SK-N-SH treated with all-trans-retinoic acid at 6 μM for 48 hours (cell line): ENCODE measurements at regions not wholly inside any gene's neighbourhood (a gene's known extent, or its start where the extent isn't known, plus 50 kb on each side); places are given as distances from the start of the nearest gene placed in this dataset.
A peak's percentile ranks its signal among the peaks of the same experiment; 100 is the strongest.
"Not testable (repeated sequence)": the region's sequence is repeated elsewhere in the genome, so short reads cannot be mapped to it uniquely, and the experiment has no call there.

ENCODE experiments used
- ATAC-seq: fragments of 200-7000 bp; cut with Tn5 transposase; 3 replicates; pipeline ENCODE4 v1.9.1; 2020; ENCODE audit warnings: mild to moderate bottlenecking, moderate library complexity
- ARNTL ChIP-seq: fragments of 450-650 bp; formaldehyde crosslinking; IDR thresholded peaks from 2 replicates; pipeline ENCODE4 v1.5.0; 2020; ENCODE audit warnings: low read depth, mild to moderate bottlenecking, moderate library complexity, borderline replicate concordance
- CSDC2 ChIP-seq: fragments of 250-450 bp; sonication (Bioruptor Pico); IDR thresholded peaks from 2 replicates; pipeline ENCODE4 v1.5.0; 2020; ENCODE audit warnings: mild to moderate bottlenecking, moderate library complexity
- ESRRG ChIP-seq: fragments of 250-450 bp; sonication (Bioruptor Pico); IDR thresholded peaks from 2 replicates; pipeline ENCODE4 v1.6.1; 2021; ENCODE audit warnings: mild to moderate bottlenecking
- GLIS3 ChIP-seq: fragments of 250-450 bp; sonication (Bioruptor Pico); IDR thresholded peaks from 2 replicates; pipeline ENCODE4 v1.5.0; 2020; ENCODE audit warnings: mild to moderate bottlenecking, moderate library complexity
- ISL1 ChIP-seq: fragments of 250-450 bp; sonication (Bioruptor Pico); IDR thresholded peaks from 2 replicates; pipeline ENCODE4 v2.1.2; 2022; ENCODE audit warnings: mild to moderate bottlenecking, moderate library complexity
- OSR1 ChIP-seq: fragments of 250-450 bp; sonication (Bioruptor Pico); IDR thresholded peaks from 2 replicates; pipeline ENCODE4 v1.8.0; 2022; ENCODE audit warnings: moderate library complexity, mild to moderate bottlenecking, inconsistent platforms
- POU6F1 ChIP-seq: fragments of 250-450 bp; sonication (Bioruptor Pico); IDR thresholded peaks from 2 replicates; pipeline ENCODE4 v1.8.0; 2021; ENCODE audit warnings: low read depth, mild to moderate bottlenecking, moderate library complexity, borderline replicate concordance
- PPARA ChIP-seq: fragments of 250-450 bp; sonication (Bioruptor Pico); IDR thresholded peaks from 2 replicates; pipeline ENCODE4 v1.5.0; 2020; ENCODE audit warnings: mild to moderate bottlenecking, borderline replicate concordance
- RARB ChIP-seq: fragments of 250-450 bp; sonication (Bioruptor Pico); IDR thresholded peaks from 2 replicates; pipeline ENCODE4 v1.8.0; 2021; ENCODE audit warnings: mild to moderate bottlenecking, moderate library complexity
- SNAI2 ChIP-seq: fragments of 250-450 bp; sonication (Bioruptor Pico); IDR thresholded peaks from 2 replicates; pipeline ENCODE4 v1.5.0; 2020; ENCODE audit warnings: mild to moderate bottlenecking, moderate library complexity
- TCF4 ChIP-seq: fragments of 250-450 bp; sonication (Bioruptor Pico); IDR thresholded peaks from 2 replicates; pipeline ENCODE4 v1.8.0; 2021; ENCODE audit warnings: mild to moderate bottlenecking, moderate library complexity, borderline replicate concordance
- TOX ChIP-seq: fragments of 250-450 bp; sonication (Bioruptor Pico); IDR thresholded peaks from 2 replicates; pipeline ENCODE4 v1.8.0; 2021; ENCODE audit warnings: mild to moderate bottlenecking, moderate library complexity, borderline replicate concordance
- ZC3H10 ChIP-seq: fragments of 250-450 bp; sonication (Bioruptor Pico); IDR thresholded peaks from 2 replicates; pipeline ENCODE4 v1.5.1; 2021; ENCODE audit warnings: mild to moderate bottlenecking, moderate library complexity
- ZFP3 ChIP-seq: fragments of 250-450 bp; sonication (Bioruptor Pico); IDR thresholded peaks from 2 replicates; pipeline ENCODE4 v1.5.0; 2020; ENCODE audit warnings: mild to moderate bottlenecking, moderate library complexity
- ZFP30 ChIP-seq: fragments of 450-650 bp; formaldehyde crosslinking; IDR thresholded peaks from 2 replicates; pipeline ENCODE4 v1.5.0; 2022; ENCODE audit warnings: mild to moderate bottlenecking, moderate library complexity
- ZNF565 ChIP-seq: fragments of 450-650 bp; formaldehyde crosslinking; conservative IDR thresholded peaks from 2 replicates; pipeline ENCODE4 v1.5.0; 2020; ENCODE audit warnings: low read depth, mild to moderate bottlenecking, moderate library complexity
- ZNF70 ChIP-seq: fragments of 450-650 bp; formaldehyde crosslinking; IDR thresholded peaks from 2 replicates; pipeline ENCODE4 v1.5.0; 2020; ENCODE audit warnings: mild to moderate bottlenecking, moderate library complexity
- ZNF8 ChIP-seq: fragments of 450-650 bp; formaldehyde crosslinking; IDR thresholded peaks from 2 replicates; pipeline ENCODE4 v1.5.0; 2020; ENCODE audit warnings: mild to moderate bottlenecking, moderate library complexity
- TF ChIP-seq, protein P1 (sequence below): fragments of 250-450 bp; sonication (Bioruptor Pico); IDR thresholded peaks from 2 replicates; pipeline ENCODE4 v1.5.0; 2020; ENCODE audit warnings: mild to moderate bottlenecking, moderate library complexity
- TF ChIP-seq, protein P2 (sequence below): fragments of 250-450 bp; sonication (Bioruptor Pico); IDR thresholded peaks from 2 replicates; pipeline ENCODE4 v1.5.1; 2020; ENCODE audit warnings: low read depth, mild to moderate bottlenecking, moderate library complexity
- TF ChIP-seq, protein P3 (sequence below): fragments of 250-450 bp; sonication (Bioruptor Pico); IDR thresholded peaks from 2 replicates; pipeline ENCODE4 v1.5.1; 2021; ENCODE audit warnings: mild to moderate bottlenecking, moderate library complexity

DNA sequence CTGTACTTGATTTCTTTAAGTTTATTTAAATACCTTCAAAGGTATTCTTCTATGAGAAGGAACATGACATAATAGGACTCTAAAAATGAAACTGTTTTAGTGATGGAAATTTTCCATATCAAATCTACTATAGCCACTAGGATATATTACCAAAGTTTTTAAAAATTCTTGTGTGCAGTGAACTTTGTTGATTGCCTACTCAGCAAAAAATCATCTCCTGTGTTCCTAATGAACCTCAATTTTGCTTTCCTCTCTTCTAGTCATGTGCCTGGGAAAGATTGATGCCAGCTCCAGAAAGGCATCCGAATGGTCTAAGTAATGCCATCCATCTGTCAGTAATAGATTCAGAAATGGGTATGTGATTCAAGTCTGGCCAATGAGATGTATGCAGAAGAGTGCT is 111.1 kb downstream of the ANXA3 start:
- ATAC-seq, result no peak
- no peak for TF ChIP-seq GLIS3 (CRISPR knock-in tag)

DNA sequence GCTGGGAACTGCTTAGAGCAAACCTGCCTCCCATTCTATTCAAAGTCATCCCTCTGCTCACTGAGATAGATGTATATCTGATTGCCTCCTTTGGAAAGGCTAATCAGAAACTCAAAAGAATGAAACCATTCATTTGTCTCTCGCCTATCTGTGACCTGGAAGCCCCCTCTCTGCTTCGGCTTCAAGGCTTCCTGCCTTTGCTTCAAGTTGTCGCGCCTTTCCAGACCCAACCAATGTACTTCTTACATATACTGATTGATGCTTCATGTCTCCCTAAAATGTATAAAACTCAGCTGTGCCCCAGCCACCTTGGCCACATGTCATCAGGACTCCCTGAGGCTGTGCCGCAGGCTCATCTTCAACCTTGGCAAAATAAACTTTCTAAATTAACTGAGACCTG is 111.9 kb upstream of the BMP2K start:
- ATAC-seq, result not testable (repeated sequence)

- TF ChIP-seq, protein P1, sequence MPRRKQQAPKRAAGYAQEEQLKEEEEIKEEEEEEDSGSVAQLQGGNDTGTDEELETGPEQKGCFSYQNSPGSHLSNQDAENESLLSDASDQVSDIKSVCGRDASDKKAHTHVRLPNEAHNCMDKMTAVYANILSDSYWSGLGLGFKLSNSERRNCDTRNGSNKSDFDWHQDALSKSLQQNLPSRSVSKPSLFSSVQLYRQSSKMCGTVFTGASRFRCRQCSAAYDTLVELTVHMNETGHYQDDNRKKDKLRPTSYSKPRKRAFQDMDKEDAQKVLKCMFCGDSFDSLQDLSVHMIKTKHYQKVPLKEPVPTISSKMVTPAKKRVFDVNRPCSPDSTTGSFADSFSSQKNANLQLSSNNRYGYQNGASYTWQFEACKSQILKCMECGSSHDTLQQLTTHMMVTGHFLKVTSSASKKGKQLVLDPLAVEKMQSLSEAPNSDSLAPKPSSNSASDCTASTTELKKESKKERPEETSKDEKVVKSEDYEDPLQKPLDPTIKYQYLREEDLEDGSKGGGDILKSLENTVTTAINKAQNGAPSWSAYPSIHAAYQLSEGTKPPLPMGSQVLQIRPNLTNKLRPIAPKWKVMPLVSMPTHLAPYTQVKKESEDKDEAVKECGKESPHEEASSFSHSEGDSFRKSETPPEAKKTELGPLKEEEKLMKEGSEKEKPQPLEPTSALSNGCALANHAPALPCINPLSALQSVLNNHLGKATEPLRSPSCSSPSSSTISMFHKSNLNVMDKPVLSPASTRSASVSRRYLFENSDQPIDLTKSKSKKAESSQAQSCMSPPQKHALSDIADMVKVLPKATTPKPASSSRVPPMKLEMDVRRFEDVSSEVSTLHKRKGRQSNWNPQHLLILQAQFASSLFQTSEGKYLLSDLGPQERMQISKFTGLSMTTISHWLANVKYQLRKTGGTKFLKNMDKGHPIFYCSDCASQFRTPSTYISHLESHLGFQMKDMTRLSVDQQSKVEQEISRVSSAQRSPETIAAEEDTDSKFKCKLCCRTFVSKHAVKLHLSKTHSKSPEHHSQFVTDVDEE (CRISPR knock-in tag), result no peak
- no peak for TF ChIP-seq ISL1 (CRISPR knock-in tag)
- no peak for TF ChIP-seq RARB
- no peak for TF ChIP-seq TOX (CRISPR knock-in tag)
- no peak for TF ChIP-seq SNAI2
- TF ChIP-seq ZFP30 (CRISPR knock-in tag), result no peak
- no peak for TF ChIP-seq ESRRG (CRISPR knock-in tag)
- no peak for TF ChIP-seq ZNF70 (CRISPR knock-in tag)
- TF ChIP-seq PPARA, result no peak
- TF ChIP-seq, protein P2, sequence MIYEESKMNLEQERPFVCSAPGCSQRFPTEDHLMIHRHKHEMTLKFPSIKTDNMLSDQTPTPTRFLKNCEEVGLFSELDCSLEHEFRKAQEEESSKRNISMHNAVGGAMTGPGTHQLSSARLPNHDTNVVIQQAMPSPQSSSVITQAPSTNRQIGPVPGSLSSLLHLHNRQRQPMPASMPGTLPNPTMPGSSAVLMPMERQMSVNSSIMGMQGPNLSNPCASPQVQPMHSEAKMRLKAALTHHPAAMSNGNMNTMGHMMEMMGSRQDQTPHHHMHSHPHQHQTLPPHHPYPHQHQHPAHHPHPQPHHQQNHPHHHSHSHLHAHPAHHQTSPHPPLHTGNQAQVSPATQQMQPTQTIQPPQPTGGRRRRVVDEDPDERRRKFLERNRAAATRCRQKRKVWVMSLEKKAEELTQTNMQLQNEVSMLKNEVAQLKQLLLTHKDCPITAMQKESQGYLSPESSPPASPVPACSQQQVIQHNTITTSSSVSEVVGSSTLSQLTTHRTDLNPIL (CRISPR knock-in tag), result no peak
- TF ChIP-seq ZNF8 (CRISPR knock-in tag), result no peak
- no peak for TF ChIP-seq ZC3H10
- no peak for TF ChIP-seq CSDC2
- TF ChIP-seq POU6F1 (CRISPR knock-in tag), result no peak
- no peak for TF ChIP-seq OSR1 (CRISPR knock-in tag)
- TF ChIP-seq TCF4 (CRISPR knock-in tag), result no peak
- ATAC-seq, result no peak
Measured at GRCh38 chr4:78665216-78665770, 110.9 kb upstream of the BMP2K start.

DNA sequence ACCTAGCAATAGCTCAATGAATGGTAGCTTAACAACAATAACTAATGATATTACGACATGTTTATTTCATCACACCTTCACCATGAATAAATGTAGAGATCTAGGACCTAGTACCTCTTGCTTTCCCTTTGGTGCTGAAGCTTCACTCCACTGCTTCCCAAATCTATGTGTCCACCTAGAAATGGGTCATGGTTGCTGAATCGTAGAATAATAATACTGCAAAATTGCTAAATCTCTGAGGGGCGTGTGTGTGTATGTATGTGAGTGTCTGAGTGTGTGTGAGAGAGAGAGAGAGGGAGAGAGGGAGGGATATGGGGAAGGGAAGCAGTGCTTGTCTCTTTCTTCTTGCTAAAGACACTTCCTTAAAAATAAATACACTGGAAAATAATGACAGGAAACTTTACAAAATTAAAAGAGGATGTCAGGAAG is 109.3 kb upstream of the BMP2K start:
- TF ChIP-seq ZFP3 (no peak), ZFP30 (CRISPR knock-in tag) (no peak), ZC3H10 (no peak), OSR1 (CRISPR knock-in tag) (no peak), ISL1 (CRISPR knock-in tag) (no peak), ZNF565 (CRISPR knock-in tag) (no peak), ARNTL (no peak), GLIS3 (CRISPR knock-in tag) (no peak), PPARA (no peak), ESRRG (CRISPR knock-in tag) (no peak), SNAI2 (no peak), TOX (CRISPR knock-in tag) (no peak)
- TF ChIP-seq, protein P1 (CRISPR knock-in tag), result no peak
- TF ChIP-seq, protein P3, sequence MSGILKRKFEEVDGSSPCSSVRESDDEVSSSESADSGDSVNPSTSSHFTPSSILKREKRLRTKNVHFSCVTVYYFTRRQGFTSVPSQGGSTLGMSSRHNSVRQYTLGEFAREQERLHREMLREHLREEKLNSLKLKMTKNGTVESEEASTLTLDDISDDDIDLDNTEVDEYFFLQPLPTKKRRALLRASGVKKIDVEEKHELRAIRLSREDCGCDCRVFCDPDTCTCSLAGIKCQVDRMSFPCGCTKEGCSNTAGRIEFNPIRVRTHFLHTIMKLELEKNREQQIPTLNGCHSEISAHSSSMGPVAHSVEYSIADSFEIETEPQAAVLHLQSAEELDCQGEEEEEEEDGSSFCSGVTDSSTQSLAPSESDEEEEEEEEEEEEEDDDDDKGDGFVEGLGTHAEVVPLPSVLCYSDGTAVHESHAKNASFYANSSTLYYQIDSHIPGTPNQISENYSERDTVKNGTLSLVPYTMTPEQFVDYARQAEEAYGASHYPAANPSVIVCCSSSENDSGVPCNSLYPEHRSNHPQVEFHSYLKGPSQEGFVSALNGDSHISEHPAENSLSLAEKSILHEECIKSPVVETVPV, result no peak
- TF ChIP-seq, all 23 proteins: peak for 0
- peak; percentile 43 for ATAC-seq
